Right lobe of liver (tissue), 6 donors: ENCODE measurements at regions not wholly inside any gene's neighbourhood (a gene's known extent, or its start where the extent isn't known, plus 50 kb on each side); places are given as distances from the start of the nearest gene placed in this dataset.

Source experiments
- ATAC-seq, 4 donors: fragments of 200-7000 bp; cut with Tn5 transposase; one replicate each; pipeline ENCODE4 v1.9.1; 2020; ENCODE audit warnings: mild to moderate bottlenecking in 4 of 4, moderate library complexity in 4 of 4
- DNase-seq, 3 donors: peaks; one replicate each; pipeline ENCODE4 v3.0.0-alpha.2; 2020
- H3K27ac ChIP-seq, 3 donors: fragments of 200-600 bp; one replicate each; pipeline ENCODE4 v1.8.0; 2022
- H3K27me3 ChIP-seq, 2 donors: fragments of 200-600 bp; one replicate each; pipeline ENCODE4 v1.8.0; 2022
- H3K36me3 ChIP-seq, 4 donors: fragments of 200-600 bp; sonication (generic) in 1 of 4; one replicate each; pipeline versions ENCODE4 v1.5.1 to v1.8.0; 2017 to 2022; ENCODE audit warnings: control low read depth in 1 of 4
- H3K4me1 ChIP-seq, 4 donors: fragments of 200-600 bp; sonication (generic) in 1 of 4; one replicate each; pipeline versions ENCODE4 v1.5.1 to v1.8.0; 2017 to 2022; ENCODE audit warnings: control low read depth in 1 of 4
- H3K4me3 ChIP-seq, 3 donors: fragments of 200-600 bp; one replicate each; pipeline ENCODE4 v1.8.0; 2022
- H3K9me3 ChIP-seq, 4 donors: fragments of 200-600 bp; sonication (generic) in 1 of 4; one replicate each; pipeline versions ENCODE4 v1.5.1 to v1.8.0; 2017 to 2022; ENCODE audit warnings: control low read depth in 1 of 4
- POLR2A ChIP-seq: fragments of 450-650 bp; IDR thresholded peaks from one replicate; pipeline ENCODE4 v1.6.1; 2017; ENCODE audit warnings: antibody characterized with exemption, mild to moderate bottlenecking
- WGBS: methylation state at CpG from one replicate; pipeline ENCODE4 v1.1.6; 2018; ENCODE audit warnings: low coverage, low lambda C conversion rate; ENCODE audit not compliant: insufficient coverage; ENCODE audit errors: missing lambda C conversion rate; 5-methylcytosine and 5-hydroxymethylcytosine counted together
- intact Hi-C, 2 donors: fragments of 100-400 bp; cut with DNase I; formaldehyde crosslinking; loops; one replicate each; pipeline versions ENCODE4 v1.11.2 to v1.14.1; 2022
- TF ChIP-seq, protein P1 (sequence below), 4 donors: fragments of 200-600 bp in 3 of 4; fragments of 450-650 bp in 1 of 4; IDR thresholded peaks; one replicate each; pipeline versions ENCODE4 v1.5.1 to v1.8.0; 2016 to 2022; ENCODE audit warnings: antibody characterized with exemption in 4 of 4, mild to moderate bottlenecking in 2 of 4
- donor health status: DM: no; HTN: yes; CAD: no.
- donor health status: DM: no; HTN: no; CAD: no.
- donor health status: DM: no; HTN: no; CAD: no.
- donor health status: DM: no; HTN: yes; CAD: no.
- donor health status: DM: no; HTN: yes; CAD: no.

DNA sequence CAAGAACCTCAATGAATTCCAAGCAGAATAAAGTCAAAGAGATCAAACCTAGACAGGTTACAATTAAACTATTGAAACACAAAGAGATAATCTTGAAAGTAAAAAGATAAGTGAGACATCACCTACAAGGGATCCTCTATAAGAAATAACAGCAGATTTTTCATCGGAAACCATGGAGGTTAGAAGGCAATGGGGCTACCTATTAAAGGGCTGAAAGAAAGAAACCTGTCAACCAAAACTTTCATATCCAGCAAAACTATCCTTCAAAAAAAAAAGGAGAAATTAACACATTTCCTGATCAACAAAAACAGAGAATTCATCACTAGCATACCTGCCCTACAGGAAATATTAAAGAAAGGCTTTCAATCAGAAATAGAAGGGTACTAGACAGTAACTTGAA is 244.9 kb downstream of the ARHGAP12 start:
- WGBS, result 59% methylated on average over 1 of the region's 1 CpG
- ATAC-seq, result no peak
- TF ChIP-seq, protein P1, sequence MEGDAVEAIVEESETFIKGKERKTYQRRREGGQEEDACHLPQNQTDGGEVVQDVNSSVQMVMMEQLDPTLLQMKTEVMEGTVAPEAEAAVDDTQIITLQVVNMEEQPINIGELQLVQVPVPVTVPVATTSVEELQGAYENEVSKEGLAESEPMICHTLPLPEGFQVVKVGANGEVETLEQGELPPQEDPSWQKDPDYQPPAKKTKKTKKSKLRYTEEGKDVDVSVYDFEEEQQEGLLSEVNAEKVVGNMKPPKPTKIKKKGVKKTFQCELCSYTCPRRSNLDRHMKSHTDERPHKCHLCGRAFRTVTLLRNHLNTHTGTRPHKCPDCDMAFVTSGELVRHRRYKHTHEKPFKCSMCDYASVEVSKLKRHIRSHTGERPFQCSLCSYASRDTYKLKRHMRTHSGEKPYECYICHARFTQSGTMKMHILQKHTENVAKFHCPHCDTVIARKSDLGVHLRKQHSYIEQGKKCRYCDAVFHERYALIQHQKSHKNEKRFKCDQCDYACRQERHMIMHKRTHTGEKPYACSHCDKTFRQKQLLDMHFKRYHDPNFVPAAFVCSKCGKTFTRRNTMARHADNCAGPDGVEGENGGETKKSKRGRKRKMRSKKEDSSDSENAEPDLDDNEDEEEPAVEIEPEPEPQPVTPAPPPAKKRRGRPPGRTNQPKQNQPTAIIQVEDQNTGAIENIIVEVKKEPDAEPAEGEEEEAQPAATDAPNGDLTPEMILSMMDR (IDR thresholded peaks at IDR 0.05), result no peak
- TF ChIP-seq POLR2A, result no peak
- Histone ChIP-seq H3K9me3 (peaks cover 0 to 5% (median 2%) of the 10 kb centered on the region in 4 donors), H3K27ac (no peak overlapping the region), H3K4me3 (no peak overlapping the region), H3K4me1 (no peaks in the 10 kb centered on the region), H3K27me3 (no peaks in the 10 kb centered on the region), H3K36me3 (no peaks in the 10 kb centered on the region)
- intact Hi-C loops, result no loop called here
- DNase-seq, result no peak

DNA sequence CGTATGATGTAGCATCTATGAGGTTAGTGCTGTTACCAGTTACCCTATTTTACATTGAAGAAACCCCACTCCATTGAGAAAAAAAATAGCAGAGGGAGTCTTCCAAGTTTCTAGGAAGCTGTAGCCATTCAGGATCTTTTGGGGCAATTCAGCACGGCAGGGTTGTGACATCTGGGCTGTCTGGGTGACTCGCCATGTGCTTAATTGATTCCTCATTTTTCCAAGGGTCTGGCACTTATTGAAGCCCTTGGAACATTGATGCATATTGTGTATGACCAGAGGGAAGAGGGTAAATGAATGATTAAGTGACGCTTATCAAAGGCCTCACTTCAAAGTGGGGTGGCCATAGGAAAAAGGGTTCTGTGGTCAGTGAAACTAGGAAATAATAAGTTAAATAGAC is 248.7 kb downstream of the ARHGAP12 start:
- ATAC-seq, result no peak
- intact Hi-C loops, result no loop called here

DNA sequence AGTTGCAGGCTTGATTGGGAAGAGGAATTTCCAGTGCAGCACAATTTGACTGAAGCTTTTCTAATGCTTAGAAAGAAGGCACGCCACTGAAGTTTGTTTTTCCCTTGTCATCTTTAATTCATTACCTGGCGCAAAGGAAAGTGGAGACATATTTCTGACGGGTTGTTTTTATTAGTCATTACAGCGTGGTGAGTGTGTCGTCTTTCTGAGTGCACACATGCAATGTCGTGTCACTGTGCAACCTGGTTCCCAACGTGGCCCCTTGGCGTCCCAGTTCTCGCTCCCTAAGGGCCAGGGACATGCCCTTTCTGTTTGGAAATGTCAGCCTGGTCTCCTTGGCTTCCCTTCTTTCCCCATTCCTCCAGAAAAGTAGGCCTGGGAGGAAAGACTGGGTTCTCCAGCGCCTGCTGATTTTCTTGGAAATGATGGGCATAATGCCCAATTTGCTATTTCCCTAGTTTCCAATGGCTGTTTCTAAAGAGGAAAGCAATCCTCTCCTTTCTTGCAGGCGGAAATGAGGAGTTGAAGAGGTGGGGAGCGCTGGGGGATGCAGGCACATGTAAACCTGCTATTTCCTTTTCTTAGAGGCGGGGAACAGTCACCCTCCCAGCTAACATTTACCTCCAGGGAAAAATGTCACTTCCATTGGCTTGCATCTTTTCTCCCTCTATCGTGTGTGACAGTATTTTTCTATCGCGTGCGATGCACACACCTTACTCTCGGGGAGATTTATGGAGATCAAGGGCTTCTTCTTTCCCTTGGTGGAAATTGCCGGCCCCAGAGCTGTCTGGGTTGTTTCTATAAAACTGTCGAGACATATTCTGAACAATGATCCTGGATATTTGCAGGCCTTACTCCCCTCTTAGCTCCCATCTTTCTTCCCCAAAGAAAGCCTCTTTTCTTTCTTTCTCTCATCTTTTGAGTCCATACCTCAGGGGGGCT is 249.8 kb downstream of the ARHGAP12 start:
- no peak for ATAC-seq
- intact Hi-C loops, result no loop called here
- no peak overlapping the region for H3K27ac ChIP-seq

More for the DNA sequence above, 248.7 kb downstream of the ARHGAP12 start:
- no peak for DNase-seq
- Histone ChIP-seq H3K27me3 (no peaks in the 10 kb centered on the region), H3K4me1 (no peaks in the 10 kb centered on the region), H3K36me3 (no peaks in the 10 kb centered on the region), H3K27ac (no peak overlapping the region), H3K9me3 (peaks cover 0 to 11% (median 2%) of the 10 kb centered on the region in 4 donors), H3K4me3 (no peak overlapping the region)
- WGBS, result 41% methylated on average over 3 of the region's 4 CpGs
- TF ChIP-seq POLR2A, result no peak
- TF ChIP-seq, protein P1 (IDR thresholded peaks at IDR 0.05), result no peak

DNA sequence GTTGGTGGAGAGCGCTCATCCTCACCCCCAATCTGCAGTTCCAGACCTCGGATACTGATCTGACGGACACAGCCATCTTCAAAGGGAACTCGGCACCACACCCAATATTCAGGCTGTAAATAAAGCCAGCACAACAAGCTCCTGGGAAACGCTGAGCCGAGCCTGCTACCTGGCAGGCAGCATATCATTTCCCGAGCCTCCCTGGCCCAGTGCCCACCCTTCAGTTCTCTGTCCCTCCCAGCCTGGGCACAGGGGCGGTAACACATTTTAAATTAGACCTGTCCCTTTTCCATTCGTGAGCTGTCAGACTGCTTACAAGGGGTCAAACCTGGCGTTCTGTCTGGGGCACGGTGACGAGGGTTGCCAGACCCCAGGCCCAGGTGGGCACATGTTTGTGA is 250.5 kb downstream of the ARHGAP12 start:
- DNase-seq, result no peak
- Histone ChIP-seq H3K27me3 (no peaks in the 10 kb centered on the region), H3K27ac (no peak overlapping the region), H3K36me3 (no peaks in the 10 kb centered on the region), H3K4me3 (no peak overlapping the region), H3K4me1 (no peaks in the 10 kb centered on the region), H3K9me3 (peaks cover 0 to 13% (median 0%) of the 10 kb centered on the region in 4 donors)
- WGBS, result 84% methylated on average over 5 of the region's 12 CpGs
- no peak for ATAC-seq
- TF ChIP-seq POLR2A, result no peak
- TF ChIP-seq, protein P1 (IDR thresholded peaks at IDR 0.05), result no peak
- intact Hi-C loops, result no loop called here

More for the DNA sequence above, 249.8 kb downstream of the ARHGAP12 start:
- Histone ChIP-seq H3K4me1 (no peaks in the 10 kb centered on the region), H3K36me3 (no peaks in the 10 kb centered on the region), H3K4me3 (no peak overlapping the region), H3K9me3 (peaks cover 0 to 13% (median 1%) of the 10 kb centered on the region in 4 donors), H3K27me3 (no peaks in the 10 kb centered on the region)
- DNase-seq, result no peak
- 75% methylated on average over 20 of the region's 20 CpGs for WGBS
- TF ChIP-seq, protein P1 (IDR thresholded peaks at IDR 0.05), result no peak
- no peak for TF ChIP-seq POLR2A
